ENCODE measurements at regions not wholly inside any gene's neighbourhood (a gene's known extent, or its start where the extent isn't known, plus 50 kb on each side); places are given as distances from the start of the nearest gene placed in this dataset.
A peak's percentile ranks its signal among the peaks of the same experiment; 100 is the strongest.
"Not testable (repeated sequence)": the region's sequence is repeated elsewhere in the genome, so short reads cannot be mapped to it uniquely, and the experiment has no call there.

- DNase-seq (ENCODE audit: low spot score in 2 of 2); ATAC-seq (replicated peaks; ENCODE audit: extremely low read depth, poor library complexity, severe bottlenecking); H3K27ac Mint-ChIP-seq (ENCODE audit: low read depth); H3K4me3 Mint-ChIP-seq; H3K27me3 Mint-ChIP-seq; H3K9me3 Mint-ChIP-seq; H3K36me3 Mint-ChIP-seq (ENCODE audit: insufficient read depth); H3K4me1 Mint-ChIP-seq: not testable (repeated sequence)
Measured at GRCh38 chrY:24517340-24517739, 100.5 kb upstream of the BPY2B start.

GRCh38 chrY:24521686-24522085 lies 96.1 kb upstream of the BPY2B start:
- H3K27me3 Mint-ChIP-seq; H3K9me3 Mint-ChIP-seq; H3K4me1 Mint-ChIP-seq; H3K4me3 Mint-ChIP-seq; H3K27ac Mint-ChIP-seq (ENCODE audit: low read depth); H3K36me3 Mint-ChIP-seq (ENCODE audit: insufficient read depth); DNase-seq (ENCODE audit: low spot score in 2 of 2): not testable (repeated sequence)
- ATAC-seq (replicated peaks; ENCODE audit: extremely low read depth, poor library complexity, severe bottlenecking), result peak; percentile 47

GRCh38 chrY:24537247-24537970 lies 80.4 kb upstream of the BPY2B start:
- H3K9me3 Mint-ChIP-seq; H3K4me3 Mint-ChIP-seq; DNase-seq (ENCODE audit: low spot score in 2 of 2); H3K27ac Mint-ChIP-seq (ENCODE audit: low read depth); H3K27me3 Mint-ChIP-seq; H3K4me1 Mint-ChIP-seq; ATAC-seq (replicated peaks; ENCODE audit: extremely low read depth, poor library complexity, severe bottlenecking); H3K36me3 Mint-ChIP-seq (ENCODE audit: insufficient read depth): not testable (repeated sequence)

- not testable (repeated sequence) for H3K4me1 Mint-ChIP-seq; DNase-seq (ENCODE audit: low spot score in 2 of 2); H3K27me3 Mint-ChIP-seq; H3K4me3 Mint-ChIP-seq; H3K9me3 Mint-ChIP-seq; ATAC-seq (replicated peaks; ENCODE audit: extremely low read depth, poor library complexity, severe bottlenecking); H3K36me3 Mint-ChIP-seq (ENCODE audit: insufficient read depth); H3K27ac Mint-ChIP-seq (ENCODE audit: low read depth)
Measured at GRCh38 chrY:24548807-24549206, 69.0 kb upstream of the BPY2B start.

GRCh38 chrY:24561422-24561821 lies 56.4 kb upstream of the BPY2B start:
- not testable (repeated sequence) for H3K4me1 Mint-ChIP-seq; H3K9me3 Mint-ChIP-seq; DNase-seq (ENCODE audit: low spot score in 2 of 2); H3K4me3 Mint-ChIP-seq; H3K27me3 Mint-ChIP-seq; H3K36me3 Mint-ChIP-seq (ENCODE audit: insufficient read depth); H3K27ac Mint-ChIP-seq (ENCODE audit: low read depth); ATAC-seq (replicated peaks; ENCODE audit: extremely low read depth, poor library complexity, severe bottlenecking)
